ENCODE measurements at regions not wholly inside any gene's neighbourhood (a gene's known extent, or its start where the extent isn't known, plus 50 kb on each side); places are given as distances from the start of the nearest gene placed in this dataset.
A peak's percentile ranks its signal among the peaks of the same experiment; 100 is the strongest.

DNA sequence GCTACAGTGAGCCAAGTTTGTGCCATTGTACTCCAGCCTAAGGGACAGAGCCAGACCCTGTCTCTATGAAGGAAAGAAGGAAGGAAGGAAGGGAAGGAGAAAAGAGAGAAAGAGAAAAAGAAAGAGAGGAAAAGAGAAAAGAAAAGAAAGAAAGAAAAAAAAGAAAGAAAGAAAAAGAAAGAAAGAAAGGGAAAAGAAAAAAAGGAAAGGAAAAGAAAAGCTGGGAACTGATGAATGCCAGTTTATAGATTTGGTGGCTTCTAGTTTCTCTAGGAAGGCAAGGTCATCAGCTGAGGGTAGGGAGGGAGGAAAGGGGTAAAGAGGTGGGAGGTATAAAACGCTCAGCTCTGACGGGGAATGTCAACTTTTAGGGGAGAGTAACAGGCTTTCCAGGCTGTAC, 62.3 kb upstream of the AKT3 start:
- TF ChIP-seq POLR2AphosphoS5 (IDR thresholded peaks at IDR 0.05; ENCODE audit: low read depth): no peak
- TF ChIP-seq, protein P1, sequence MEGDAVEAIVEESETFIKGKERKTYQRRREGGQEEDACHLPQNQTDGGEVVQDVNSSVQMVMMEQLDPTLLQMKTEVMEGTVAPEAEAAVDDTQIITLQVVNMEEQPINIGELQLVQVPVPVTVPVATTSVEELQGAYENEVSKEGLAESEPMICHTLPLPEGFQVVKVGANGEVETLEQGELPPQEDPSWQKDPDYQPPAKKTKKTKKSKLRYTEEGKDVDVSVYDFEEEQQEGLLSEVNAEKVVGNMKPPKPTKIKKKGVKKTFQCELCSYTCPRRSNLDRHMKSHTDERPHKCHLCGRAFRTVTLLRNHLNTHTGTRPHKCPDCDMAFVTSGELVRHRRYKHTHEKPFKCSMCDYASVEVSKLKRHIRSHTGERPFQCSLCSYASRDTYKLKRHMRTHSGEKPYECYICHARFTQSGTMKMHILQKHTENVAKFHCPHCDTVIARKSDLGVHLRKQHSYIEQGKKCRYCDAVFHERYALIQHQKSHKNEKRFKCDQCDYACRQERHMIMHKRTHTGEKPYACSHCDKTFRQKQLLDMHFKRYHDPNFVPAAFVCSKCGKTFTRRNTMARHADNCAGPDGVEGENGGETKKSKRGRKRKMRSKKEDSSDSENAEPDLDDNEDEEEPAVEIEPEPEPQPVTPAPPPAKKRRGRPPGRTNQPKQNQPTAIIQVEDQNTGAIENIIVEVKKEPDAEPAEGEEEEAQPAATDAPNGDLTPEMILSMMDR (IDR thresholded peaks at IDR 0.05; ENCODE audit: insufficient read depth, low read length): no peak
- no peak for TF ChIP-seq SPI1 (IDR thresholded peaks at IDR 0.05; ENCODE audit: borderline replicate concordance, low read depth)
- no peak for TF ChIP-seq GABPA (IDR thresholded peaks at IDR 0.05; ENCODE audit: low read depth)
- TF ChIP-seq, protein P2, sequence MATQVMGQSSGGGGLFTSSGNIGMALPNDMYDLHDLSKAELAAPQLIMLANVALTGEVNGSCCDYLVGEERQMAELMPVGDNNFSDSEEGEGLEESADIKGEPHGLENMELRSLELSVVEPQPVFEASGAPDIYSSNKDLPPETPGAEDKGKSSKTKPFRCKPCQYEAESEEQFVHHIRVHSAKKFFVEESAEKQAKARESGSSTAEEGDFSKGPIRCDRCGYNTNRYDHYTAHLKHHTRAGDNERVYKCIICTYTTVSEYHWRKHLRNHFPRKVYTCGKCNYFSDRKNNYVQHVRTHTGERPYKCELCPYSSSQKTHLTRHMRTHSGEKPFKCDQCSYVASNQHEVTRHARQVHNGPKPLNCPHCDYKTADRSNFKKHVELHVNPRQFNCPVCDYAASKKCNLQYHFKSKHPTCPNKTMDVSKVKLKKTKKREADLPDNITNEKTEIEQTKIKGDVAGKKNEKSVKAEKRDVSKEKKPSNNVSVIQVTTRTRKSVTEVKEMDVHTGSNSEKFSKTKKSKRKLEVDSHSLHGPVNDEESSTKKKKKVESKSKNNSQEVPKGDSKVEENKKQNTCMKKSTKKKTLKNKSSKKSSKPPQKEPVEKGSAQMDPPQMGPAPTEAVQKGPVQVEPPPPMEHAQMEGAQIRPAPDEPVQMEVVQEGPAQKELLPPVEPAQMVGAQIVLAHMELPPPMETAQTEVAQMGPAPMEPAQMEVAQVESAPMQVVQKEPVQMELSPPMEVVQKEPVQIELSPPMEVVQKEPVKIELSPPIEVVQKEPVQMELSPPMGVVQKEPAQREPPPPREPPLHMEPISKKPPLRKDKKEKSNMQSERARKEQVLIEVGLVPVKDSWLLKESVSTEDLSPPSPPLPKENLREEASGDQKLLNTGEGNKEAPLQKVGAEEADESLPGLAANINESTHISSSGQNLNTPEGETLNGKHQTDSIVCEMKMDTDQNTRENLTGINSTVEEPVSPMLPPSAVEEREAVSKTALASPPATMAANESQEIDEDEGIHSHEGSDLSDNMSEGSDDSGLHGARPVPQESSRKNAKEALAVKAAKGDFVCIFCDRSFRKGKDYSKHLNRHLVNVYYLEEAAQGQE (IDR thresholded peaks at IDR 0.05; ENCODE audit: insufficient replicate concordance, low read depth): no peak
- no peak overlapping the region for H3K27ac ChIP-seq (replicated peaks)
- H3K4me3 ChIP-seq (replicated peaks; ENCODE audit: insufficient read depth, low read length): no peak overlapping the region
- DNase-seq (ENCODE audit: low read depth in 1 of 2, low spot score in 1 of 2): no peak
- peaks cover 20% of the 10 kb centered on the region for H3K27me3 ChIP-seq (ENCODE audit: insufficient read depth, poor library complexity, severe bottlenecking)

- peak in 1 of 2 experiments; percentile 28 for DNase-seq (ENCODE audit: low read depth in 1 of 2, low spot score in 1 of 2)
Measured at GRCh38 chr1:243910607-243911006, 60.6 kb upstream of the AKT3 start.

GRCh38 chr1:243903895-243904294, 53.9 kb upstream of the AKT3 start:
- TF ChIP-seq, protein P1 (IDR thresholded peaks at IDR 0.05; ENCODE audit: insufficient read depth, low read length): no peak
- TF ChIP-seq SPI1 (IDR thresholded peaks at IDR 0.05; ENCODE audit: borderline replicate concordance, low read depth) (no peak), POLR2AphosphoS5 (IDR thresholded peaks at IDR 0.05; ENCODE audit: low read depth) (no peak)
- TF ChIP-seq, protein P2 (IDR thresholded peaks at IDR 0.05; ENCODE audit: insufficient replicate concordance, low read depth): peak; percentile 93
- H3K27me3 ChIP-seq (ENCODE audit: insufficient read depth, poor library complexity, severe bottlenecking): peaks cover 2% of the 10 kb centered on the region
- no peak overlapping the region for H3K27ac ChIP-seq (replicated peaks)
- H3K4me3 ChIP-seq (replicated peaks; ENCODE audit: insufficient read depth, low read length): no peak overlapping the region
- DNase-seq (ENCODE audit: low read depth in 1 of 2, low spot score in 1 of 2): no peak

More at GRCh38 chr1:243910607-243911006, 60.6 kb upstream of the AKT3 start:
- peaks cover 6% of the 10 kb centered on the region for H3K27me3 ChIP-seq (ENCODE audit: insufficient read depth, poor library complexity, severe bottlenecking)
- no peak overlapping the region for H3K27ac ChIP-seq (replicated peaks)
- TF ChIP-seq GABPA (IDR thresholded peaks at IDR 0.05; ENCODE audit: low read depth) (no peak), SPI1 (IDR thresholded peaks at IDR 0.05; ENCODE audit: borderline replicate concordance, low read depth) (0 out of 2 replicates have a peak, but pooled peaks have one; percentile 5)
- TF ChIP-seq, protein P2 (IDR thresholded peaks at IDR 0.05; ENCODE audit: insufficient replicate concordance, low read depth): no peak
- no peak overlapping the region for H3K4me3 ChIP-seq (replicated peaks; ENCODE audit: insufficient read depth, low read length)

Measured in HL-60 (cell line).